Liver (tissue), 3 donors: ENCODE measurements at regions not wholly inside any gene's neighbourhood (a gene's known extent, or its start where the extent isn't known, plus 50 kb on each side); places are given as distances from the start of the nearest gene placed in this dataset.

Experiments used
- ATF3 ChIP-seq: IDR thresholded peaks from 2 replicates; pipeline ENCODE4 v1.6.1; 2016; ENCODE audit warnings: antibody characterized with exemption
- CTCF ChIP-seq: fragments of 150-350 bp; IDR thresholded peaks from 2 replicates; pipeline ENCODE4 v1.5.1; 2017; ENCODE audit warnings: improper control_type of control experiment, low read depth, low read length; ENCODE audit not compliant: missing input control
- GABPA ChIP-seq, 2 donors: IDR thresholded peaks in 1 of 2; conservative IDR thresholded peaks in 1 of 2; 2 replicates each; pipeline ENCODE4 v1.6.1; 2016; ENCODE audit warnings: antibody characterized with exemption in 2 of 2, mild to moderate bottlenecking in 1 of 2, moderate library complexity in 1 of 2
- HNF4A ChIP-seq, 2 donors: conservative IDR thresholded peaks; 2 replicates each; pipeline ENCODE4 v1.6.1; 2016; ENCODE audit warnings: antibody characterized with exemption in 2 of 2, mild to moderate bottlenecking in 2 of 2
- JUND ChIP-seq, 2 donors: IDR thresholded peaks; 2 replicates each; pipeline ENCODE4 v1.6.1; 2016; ENCODE audit warnings: antibody characterized with exemption in 2 of 2
- RAD21 ChIP-seq, 2 donors: IDR thresholded peaks; 2 replicates each; pipeline ENCODE4 v1.6.1; 2016; ENCODE audit warnings: antibody characterized with exemption in 2 of 2, mild to moderate bottlenecking in 2 of 2
- REST ChIP-seq: IDR thresholded peaks from 2 replicates; pipeline ENCODE4 v1.6.1; 2016; ENCODE audit warnings: antibody characterized with exemption, mild to moderate bottlenecking
- RXRA ChIP-seq, 2 donors: IDR thresholded peaks; 2 replicates each; pipeline ENCODE4 v1.6.1; 2017 to 2018; ENCODE audit warnings: antibody characterized with exemption in 2 of 2, mild to moderate bottlenecking in 1 of 2
- donor health status: healthy.
- donor health status: healthy.

GRCh38 chr16:85532147-85532546, 81.0 kb upstream of the GSE1 start:
- TF ChIP-seq RXRA (IDR thresholded peaks at IDR 0.05), result no peak
- no peak for TF ChIP-seq CTCF
- no peak for TF ChIP-seq GABPA (IDR thresholded peaks at IDR 0.05 in 1 of 2, conservative IDR thresholded peaks at IDR 0.05 in 1 of 2)
- TF ChIP-seq ATF3, result no peak
- no peak for TF ChIP-seq REST
- TF ChIP-seq JUND (IDR thresholded peaks at IDR 0.05), result no peak
- no peak for TF ChIP-seq RAD21 (IDR thresholded peaks at IDR 0.05)
- TF ChIP-seq HNF4A (conservative IDR thresholded peaks at IDR 0.05), result no peak
